ENCODE measurements at regions not wholly inside any gene's neighbourhood (a gene's known extent, or its start where the extent isn't known, plus 50 kb on each side); places are given as distances from the start of the nearest gene placed in this dataset.
"Not testable (repeated sequence)": the region's sequence is repeated elsewhere in the genome, so short reads cannot be mapped to it uniquely, and the experiment has no call there.

DNA sequence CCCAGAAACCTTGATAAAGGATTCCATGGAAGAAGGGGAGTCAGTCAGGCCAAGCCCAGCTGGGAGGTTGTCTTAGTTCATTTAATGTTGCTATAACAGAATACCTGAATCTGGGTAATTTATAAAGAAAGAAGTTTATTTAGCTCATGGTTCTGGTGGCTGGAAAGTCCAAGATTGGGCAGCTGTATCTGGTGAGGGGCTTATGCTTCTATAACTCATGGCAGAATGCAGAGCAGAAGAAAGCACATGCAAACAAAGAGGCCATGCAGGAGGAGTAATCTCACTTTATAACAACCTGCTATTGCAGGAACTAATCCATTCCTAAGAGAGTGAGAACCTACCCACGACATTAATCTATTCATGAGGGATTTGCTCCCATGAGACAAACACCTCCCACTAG lies 54.2 kb upstream of the ANKRD1 start:
- DNase-seq: no peak

DNA sequence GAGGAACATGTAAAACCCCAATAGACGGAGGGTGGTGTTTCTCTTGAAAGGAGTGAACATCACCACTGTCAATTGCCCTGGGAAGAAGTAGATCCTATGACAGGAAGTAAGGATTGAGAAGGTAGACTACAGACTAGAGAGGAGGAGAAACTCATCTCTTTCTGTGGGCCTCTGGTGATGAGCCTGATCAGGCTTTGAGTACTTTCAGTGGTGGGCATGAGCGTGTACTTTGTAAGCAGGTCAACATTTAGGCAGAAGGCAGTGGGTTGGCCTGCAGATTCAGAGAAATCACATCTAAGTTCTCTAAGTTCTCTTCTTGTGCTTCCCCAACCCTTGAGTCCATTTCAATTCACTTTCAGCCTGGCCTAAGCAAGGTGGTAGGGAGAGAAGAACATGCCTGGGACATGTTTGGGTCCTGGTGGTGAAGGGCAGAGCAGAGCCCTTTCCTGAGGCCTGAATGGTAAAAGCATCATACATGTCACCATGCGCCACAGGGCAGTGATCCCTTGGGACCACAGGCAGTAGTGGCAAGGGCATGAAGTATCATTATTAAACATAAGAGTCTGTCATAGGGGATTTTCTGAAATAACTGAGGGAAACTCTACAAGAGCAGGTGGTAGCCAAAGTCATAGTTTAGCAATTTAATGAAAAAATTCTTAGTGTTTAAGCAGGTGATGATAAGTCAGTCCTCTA lies 56.4 kb upstream of the ANKRD1 start:
- no peak for DNase-seq

DNA sequence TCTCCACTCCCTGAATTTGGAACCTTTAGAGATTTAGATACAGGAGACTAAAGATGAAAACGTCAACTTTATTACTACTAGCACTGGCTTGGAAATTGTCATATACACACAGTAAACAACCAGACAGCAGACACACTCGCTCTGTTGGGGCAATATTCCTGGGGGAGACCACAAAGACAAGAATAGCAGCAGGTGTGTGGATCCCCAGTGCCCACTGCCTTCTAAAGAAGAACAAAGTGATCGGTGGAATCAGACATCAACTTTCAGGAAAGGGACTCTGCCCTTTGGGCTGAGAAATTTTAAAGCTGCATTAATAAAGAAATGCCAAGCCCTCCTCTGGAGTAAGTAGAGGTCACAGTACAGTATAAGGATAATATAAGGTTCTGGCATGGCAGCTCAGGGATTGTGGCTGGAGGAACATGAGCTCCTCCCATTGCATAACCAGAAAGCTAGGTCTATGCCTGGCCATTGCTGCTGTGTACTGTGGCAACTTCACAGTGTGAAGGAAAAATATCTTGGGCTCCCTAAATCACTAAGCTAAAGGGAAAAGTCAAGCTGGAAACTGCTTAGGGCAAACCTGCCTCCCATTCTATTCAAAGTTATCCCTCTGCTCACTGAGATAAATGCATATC lies 57.1 kb upstream of the ANKRD1 start:
- no peak for DNase-seq

DNA sequence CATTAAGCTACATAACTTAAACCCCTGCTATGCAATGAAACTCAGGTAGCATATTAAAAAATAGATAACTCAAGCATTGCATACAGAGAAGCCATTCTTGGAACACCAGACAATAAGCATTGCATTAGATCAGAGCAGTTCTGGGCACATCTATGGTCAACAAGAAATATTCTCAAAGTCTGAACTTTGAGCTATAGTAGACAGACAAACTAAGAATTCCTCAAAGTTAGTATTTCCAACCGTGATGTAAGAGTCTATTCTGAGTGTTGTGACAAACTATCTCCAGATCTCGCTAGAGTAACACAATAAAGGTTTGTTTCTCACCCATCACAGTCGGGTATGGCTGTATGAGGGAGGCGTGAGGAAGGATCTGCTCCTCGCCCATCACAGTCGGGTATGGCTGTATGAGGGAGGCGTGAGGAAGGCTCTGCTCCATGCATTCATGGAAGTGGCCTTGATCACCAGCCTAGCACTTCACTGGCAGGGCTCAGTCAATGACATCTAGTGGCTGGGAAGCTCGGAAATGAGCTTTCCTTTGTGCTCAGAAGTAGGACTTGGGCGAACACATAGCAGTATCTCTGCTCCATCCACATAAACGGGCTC lies 61.6 kb upstream of the ANKRD1 start:
- no peak for DNase-seq

DNA sequence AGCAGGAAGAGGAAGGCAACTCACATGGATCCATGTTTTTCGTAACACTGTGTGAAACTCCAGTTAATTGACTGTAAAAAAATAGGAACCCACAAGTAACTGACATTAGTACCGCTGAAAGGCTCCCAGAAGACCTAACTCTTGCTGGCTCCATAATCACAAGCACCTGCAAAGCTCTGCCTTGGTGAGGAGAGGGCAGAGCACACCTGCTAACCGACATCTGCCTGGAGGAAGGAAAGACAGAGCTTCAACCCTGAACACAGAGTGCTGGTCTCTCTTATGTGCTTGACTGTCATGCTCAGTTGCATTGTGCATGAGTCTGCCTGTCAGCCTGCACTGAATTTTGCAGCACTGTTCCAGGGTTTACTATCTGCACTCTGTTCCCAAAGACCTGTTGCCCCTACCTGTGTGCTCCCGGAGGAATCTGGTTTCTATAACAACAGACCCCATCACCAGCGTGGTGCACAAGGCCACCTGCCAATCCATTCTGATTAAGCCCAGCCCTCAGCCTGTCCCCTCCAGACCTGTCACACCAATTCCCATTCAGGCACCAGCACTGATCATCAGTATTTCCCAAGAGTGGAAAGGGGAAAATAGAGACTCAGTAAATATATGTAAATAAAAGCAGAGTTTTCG lies 63.1 kb upstream of the ANKRD1 start:
- DNase-seq: no peak

DNA sequence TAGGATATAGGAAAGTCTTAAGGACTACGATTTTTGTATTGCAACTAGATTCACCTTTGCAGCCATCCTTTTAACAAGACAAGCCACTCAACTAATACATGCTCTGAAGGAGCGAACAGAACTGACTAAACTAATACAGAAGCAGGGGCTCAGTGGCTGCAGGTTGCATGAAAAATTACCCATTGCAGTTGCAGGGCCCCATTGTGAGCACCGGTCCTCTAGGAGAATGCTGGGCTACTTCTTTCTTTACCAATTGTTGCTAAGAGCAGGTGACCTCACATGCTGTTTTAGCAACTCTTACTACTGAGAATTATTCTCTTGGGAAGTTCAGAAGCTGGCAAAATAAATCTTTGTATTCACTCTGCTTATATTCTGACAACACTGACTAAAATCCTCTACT lies 64.0 kb upstream of the ANKRD1 start:
- DNase-seq: no peak

DNA sequence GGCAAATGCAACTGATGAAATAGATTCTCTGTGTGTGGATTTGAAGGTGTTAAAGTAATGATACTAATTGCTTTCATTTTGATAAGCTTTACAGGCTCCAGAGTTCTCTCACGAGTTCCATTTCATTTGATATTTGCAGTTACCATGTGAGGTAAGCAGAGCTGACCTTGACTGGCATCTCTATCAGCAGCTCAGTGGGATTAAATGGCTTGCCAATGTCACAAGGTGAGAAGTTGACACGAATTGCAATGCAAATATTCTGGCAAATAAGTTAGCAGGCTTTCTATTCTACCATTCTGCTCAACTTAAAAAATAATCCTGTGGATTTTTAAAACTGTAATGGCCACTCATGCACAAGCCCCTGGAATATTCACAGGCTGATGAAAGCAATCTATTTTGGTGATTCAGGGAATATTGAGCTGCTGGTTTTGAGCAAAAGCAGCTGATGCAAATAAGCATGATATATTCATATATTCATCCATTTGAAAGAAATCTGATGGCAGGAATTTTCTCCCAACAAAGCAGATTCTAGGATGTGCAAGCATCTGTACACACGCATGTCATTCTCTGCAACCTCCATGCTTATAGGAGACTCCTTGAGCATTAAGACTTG lies 64.5 kb upstream of the ANKRD1 start:
- DNase-seq: no peak

DNA sequence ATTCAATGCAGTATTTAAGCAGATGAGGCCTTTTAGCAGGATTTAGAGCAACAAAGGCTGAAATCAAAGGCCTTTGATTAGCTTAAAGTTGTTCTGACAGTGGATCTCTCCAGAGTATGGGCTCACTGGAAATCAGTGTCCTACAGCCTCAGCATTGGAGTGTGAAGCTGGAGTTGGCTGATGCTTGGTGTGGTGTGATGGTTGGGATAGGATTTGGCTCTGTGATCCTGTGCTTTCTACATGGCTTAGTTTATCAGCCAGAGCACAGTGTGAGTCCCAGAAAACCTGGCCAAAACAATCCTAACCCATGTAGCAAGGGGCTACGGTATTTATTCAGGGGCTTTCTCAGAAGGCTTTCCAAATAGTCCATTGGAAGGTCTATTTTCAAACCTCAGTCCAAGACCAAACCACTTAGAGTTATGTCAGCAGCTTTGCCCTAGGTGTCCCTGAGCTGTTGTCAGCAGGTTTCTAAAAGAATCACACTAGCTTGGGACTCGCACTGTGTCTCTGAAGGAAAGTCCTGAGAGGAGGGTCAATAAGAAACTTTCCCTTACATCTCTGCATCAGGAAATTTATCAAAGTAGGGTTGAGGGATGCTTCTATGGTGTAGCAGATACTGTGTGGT lies 65.4 kb upstream of the ANKRD1 start:
- no peak for DNase-seq

DNA sequence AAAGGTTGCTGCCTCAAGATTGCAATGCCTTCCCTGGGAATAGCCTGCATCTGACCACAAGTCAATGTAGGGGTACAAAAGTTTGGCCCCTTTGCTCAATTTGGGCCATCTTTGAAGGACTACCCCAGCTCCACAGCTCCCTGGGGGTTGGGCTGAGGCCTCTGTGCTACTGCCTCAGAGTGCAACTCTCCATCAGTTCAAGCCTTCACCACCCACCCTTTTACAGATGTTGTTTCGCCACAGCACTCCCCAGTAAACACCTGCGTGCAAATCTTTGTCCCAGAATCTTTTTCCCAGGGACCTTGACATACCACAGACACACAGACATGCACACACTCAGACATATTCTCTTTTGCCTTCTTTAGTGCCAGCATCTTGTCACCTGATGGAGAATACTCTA lies 66.0 kb upstream of the ANKRD1 start:
- no peak for DNase-seq

DNA sequence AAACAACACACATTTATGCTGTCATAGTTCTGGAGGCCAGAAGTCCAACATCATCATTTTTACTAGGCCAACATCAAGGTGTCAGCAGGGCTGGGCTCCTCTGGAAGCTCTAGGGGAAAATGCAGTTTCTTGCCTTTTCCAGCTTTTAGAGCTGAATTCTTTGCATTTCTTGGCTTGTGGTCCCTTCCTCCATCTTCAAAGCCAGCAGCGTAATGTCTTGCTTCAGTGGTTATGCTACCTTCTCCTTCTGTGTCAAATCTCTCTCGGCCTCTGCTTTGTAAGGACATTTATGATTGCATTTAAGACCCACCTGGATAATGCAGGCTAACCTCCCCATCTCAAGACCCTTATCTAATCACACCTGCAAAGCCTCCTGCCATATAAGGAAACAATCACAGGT lies 66.5 kb upstream of the ANKRD1 start:
- DNase-seq: no peak

DNA sequence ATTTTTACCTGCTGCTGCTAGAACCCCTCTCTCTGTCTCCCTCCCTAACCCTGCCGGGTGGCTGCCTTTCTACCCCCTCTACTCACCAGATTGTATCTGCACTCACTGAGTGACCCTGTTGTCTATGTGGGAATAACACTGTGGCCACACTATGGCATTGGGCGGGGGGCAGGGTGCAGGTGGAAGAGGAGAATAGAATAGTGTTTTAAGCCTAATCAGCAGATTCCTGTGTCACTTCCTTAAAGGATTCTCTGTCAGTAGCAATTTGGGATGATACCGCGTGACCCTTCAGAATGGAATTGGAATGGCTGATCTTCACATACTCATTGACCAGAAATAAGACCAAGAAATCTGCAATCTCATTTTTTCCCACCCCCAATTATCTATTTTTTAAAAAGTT lies 67.1 kb upstream of the ANKRD1 start:
- no peak for DNase-seq

DNA sequence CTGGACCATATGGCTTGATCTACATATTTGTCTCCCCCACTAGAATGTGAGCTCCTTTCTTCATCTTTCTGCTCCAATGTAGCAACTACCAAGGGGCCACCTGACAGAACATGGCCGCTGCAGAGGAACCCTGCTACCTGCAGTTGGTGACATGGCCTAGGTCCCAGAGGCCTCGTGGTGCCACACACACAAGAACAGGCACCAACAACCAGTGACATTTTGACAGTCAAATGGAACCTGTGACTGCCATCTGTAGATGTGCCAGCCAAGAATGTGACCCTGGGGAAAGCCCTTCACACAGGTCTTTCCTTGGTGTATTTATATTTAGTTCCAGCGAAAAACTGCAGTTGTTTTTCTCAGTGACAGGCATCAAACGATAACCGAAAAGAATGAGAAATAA lies 67.9 kb upstream of the ANKRD1 start:
- no peak for DNase-seq

DNA sequence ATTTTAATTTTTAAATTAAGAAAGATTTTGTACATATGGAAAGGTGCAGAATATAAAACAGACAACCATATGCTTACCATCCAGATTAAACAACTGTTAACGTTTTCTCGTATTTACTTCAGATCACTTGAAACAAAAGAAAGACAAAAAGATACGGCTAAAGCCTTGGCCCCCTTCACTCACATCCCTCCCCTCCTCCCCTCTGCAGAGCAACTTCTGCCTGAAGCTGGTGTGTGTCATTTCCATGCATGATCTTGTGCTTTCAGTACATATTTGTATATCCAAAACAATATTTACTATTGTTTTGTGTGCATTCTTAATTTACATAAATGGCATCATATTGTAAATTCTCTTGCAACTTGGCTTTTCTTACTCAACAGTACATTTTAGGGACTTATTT lies 68.5 kb upstream of the ANKRD1 start:
- DNase-seq: no peak

DNA sequence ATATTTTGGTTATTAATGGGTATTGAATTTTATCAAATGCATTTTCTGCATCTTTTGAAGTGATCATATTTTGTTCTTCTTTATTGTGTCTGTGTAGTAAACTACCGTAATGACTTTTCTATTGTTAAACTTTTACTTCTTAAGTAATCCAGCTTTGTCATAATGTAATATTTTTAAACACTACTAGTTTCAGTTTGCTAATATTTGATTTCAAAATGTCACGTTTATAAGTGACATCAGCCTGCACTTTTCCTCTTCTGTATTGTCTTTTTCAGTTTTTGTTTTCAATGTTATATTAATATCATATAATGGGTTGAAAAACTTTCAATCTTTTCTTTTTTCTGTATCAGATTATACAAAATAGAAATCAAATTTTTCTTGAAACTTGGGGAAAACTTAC lies 71.6 kb upstream of the ANKRD1 start:
- no peak for DNase-seq

DNA sequence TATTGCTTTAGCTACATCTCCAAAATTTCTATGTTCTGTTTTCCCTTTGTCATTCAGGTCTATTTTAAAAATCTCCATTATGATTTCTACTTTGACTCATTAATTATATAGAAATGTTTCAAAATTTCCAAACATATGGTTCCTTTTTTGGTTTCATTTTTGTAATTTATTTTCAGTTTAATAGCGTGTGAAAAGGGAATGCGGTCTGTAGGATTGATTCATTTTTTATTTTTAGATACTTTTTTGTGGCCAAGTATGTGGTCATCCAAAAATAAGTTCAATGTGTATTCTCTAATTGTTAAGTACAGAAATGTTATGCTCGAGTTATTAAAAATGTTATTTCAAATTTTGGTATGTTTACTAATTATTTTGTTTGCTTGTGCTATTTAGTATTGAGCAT lies 72.5 kb upstream of the ANKRD1 start:
- no peak for DNase-seq

DNA sequence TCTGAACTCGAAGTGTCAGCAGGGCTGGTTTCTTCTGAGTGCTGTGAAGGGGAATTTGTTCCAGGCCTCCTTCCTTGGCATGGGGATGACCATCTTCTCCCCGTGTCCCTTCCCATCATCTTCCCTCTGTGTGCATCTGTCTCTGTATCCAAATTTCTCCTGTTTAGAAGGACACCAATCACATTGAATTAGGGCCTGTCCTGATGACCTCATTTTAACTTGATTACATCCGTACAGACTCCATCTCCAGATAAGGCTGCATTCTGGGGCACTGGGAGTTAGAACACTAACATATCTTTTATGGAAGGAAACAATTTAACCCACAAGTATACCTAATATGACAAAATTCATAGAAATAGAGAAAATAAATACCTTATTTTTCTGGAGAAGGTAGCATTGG lies 76.8 kb upstream of the ANKRD1 start:
- DNase-seq: no peak

DNA sequence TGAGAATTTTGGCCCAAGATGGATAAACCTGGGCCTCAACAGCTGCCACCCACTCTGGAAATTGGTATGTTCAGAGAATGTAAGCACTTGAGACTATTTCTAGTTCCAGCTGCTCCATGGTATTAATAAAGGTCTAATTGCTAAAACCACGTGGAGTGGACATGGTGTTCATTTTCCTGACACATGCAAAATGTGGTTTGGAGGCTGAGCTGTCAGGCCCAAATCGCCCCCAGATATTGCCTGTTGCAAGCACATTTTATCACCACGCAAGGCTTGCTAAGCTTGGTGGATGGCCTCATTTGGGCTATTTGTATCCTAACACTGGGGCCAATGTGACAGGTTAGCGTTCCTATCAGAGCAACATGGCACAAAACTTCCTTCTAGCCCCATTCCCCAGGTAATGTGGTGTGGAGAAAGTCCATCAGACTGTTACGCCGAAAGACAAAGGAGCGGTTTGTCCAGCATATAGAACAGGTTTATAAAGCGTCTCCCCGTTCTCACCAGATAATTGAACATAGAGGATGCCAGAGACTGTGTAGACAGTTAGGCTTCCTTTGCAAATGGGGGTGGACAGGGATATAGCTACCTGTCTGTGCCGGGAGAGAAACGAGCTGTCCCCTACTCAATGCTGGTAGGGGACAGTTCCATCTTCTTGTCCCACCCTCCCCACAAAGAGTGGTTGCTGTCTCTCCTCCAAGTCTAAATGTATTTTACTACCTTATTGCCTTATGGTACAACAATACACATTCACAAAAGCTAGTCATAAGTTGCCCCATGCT lies 78.0 kb upstream of the ANKRD1 start:
- DNase-seq: no peak

DNA sequence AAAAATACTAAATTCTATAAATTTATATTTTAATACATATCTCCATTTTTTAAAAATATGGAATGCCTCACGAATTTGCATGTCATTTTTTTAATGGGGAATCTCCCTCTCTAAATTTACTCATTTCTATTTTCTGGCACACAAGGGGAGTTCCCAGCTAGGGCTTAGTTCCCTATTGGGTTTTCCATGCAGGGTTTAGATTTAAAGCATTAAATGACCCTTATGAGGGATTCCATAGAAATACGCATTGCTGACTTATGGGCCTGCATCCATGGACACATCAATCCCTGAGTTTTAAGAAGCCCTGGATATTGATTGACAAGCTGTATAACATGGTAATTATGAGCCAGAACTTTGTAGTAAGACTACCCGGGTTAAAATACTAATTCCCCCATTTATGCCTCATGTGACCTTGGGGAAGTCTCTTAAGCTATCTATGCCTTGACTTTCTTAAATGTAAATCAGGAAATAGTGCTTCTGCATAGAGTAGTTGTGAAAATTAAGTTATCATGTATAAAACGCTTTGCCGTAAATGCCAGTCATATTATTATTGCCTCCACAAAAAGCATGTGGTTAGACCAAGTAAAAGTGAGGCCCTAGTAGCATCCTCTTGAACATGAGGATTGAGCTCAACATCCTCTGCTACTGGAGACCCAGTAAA lies 78.8 kb upstream of the ANKRD1 start:
- DNase-seq: no peak

DNA sequence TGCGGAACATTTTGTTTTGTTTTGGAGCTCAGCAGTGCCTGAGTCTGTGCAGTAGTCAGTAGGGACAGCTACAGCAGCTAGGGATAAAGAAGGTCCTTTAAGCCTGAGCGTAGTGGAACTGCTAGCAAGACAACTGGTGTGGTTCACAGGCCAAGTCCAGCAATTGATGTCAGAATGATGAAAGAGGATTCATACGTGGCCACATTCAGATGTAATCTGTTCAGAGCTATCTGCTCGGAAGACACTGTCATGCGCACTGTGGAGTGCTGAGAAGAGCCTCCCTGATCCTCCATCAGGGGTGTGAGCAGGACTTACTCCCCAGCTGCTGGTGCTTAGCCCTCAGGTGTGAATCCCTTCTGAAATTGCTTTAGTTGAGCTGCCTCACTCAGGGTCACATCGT lies 79.6 kb upstream of the ANKRD1 start:
- DNase-seq: no peak

DNA sequence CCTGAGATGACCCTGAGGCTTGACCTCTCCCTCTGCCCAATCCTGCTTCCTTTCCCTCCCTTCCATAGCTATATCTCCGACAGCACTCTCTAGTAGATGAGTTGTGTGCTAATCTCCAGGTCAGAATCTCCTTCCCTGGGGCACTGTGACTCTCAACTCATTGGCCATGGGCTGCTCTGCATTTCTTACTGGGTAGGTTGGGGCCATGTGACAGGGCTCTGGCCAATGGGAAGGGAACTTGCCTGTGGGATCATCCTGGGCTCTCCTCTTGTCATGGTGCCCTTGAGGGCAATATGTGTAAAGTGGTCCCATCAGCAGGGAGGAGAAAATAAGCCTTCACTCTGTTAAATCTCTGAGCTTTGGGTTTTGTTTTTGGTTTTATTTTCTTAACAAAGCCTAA lies 80.1 kb upstream of the ANKRD1 start:
- DNase-seq: no peak

DNA sequence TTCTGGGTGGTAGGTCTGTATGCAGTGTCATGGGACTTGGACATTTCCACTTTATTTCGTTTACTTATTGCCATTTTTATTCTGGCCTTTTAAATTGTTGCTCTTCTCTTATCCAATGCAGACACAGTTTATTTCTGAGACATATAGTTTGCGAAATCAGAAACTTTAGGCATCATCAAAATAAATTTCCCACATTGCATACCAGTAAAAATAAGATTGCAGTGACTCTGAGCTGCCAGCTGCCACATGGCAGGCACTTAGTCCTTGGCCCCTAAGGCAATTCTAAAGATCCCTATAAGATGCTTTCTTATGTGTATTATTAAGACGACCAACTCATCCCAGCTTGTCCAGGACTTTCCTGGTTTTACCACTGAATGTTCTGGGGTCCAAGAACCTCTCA lies 81.8 kb upstream of the ANKRD1 start:
- no peak for DNase-seq

DNA sequence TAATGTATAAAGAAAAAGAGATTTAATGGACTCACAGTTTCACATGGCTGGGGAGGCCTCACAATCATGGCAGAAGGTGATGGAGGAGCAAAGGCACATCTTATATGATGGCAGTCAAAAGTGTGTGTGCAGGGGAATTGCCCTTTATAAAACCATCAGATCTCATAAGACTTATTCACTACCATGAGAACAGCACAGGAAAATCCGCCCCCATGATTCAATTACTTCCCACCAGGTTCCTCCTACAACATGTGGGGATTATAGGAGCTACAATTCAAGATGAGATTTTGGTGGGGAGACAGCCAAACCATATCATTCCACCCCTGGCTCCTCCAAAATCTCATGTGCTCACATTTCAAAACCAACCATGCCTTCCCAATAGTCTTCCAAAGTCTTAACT lies 82.5 kb upstream of the ANKRD1 start:
- not testable (repeated sequence) for DNase-seq

Data from NCI-H2081 (cell line).